NCI-H128 (cell line): ENCODE measurements at regions not wholly inside any gene's neighbourhood (a gene's known extent, or its start where the extent isn't known, plus 50 kb on each side); places are given as distances from the start of the nearest gene placed in this dataset.

ENCODE experiments used
- DNase-seq: peaks from one replicate; lab custom pipeline; 2025; ENCODE audit not compliant: unreplicated experiment; lab: John Stamatoyannopoulos, UW

DNA sequence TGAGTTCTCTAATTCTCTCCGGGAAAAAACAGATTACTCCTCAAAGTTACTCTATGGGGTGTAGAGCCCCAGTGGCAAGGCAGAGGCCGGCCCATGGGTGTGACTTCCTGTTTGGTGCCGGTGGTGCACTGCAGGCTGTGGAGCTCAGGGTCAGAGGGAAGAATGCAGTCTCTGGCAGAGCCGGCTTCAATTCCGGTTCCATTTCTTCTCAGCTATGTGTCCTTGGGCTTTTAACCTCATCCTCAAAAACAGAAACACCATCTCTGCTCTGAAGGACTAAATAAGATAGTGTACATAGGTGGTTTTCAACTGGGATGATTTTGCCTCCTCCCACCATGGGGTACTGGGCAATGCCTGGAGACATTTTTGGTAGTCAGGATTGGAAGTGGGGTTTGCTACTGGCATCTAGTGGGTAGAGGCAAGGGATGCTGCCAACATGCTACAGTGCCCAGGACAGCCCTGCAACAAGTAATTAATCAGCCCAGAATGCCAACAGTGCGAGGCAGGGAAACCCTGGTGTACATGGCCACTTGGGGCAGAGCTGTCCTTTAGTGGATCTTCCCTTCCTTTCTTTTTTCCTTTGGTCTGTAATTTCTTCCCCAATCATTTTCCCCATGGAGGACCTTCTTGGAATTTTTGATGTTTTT is 81.2 kb downstream of the INSIG2 start:
- DNase-seq = no peak

DNA sequence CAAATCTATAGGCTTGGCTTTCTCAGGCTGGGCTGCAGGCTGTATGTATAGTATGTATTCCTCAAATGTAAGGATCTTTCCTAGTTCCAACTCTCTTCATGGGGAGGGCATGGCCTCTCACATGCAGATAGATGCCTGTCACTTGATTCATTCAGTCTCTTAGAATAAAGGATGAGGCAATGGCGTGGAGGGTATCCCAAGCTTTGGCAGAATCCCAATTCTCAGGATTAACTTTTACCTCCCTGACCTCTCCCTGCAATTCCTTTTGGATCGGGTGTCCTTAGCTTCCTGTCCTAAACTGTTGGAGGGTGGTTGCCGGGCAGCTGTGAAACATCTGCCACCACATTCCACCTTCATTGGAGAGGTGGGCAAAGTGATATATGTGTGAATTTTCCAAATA is 80.3 kb downstream of the INSIG2 start:
- no peak for DNase-seq

DNA sequence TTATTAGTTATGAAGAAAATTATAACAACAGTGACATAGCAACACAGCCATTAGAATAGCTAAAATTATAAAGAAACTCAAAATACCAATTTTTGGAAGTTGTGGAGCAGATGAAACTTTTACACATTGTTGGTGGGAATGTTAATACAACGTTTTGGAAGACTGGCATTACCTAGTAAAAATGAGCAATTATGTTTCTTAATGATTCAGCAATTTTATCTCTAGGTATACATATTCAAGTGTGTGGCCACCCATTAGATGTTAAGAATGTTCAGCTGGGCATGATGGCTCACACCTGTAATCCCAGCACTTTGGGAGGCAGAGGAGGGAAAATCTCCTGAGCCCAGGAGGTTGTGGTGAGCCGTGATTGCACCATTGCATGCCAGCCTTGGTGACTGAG is 78.8 kb downstream of the INSIG2 start:
- no peak for DNase-seq

DNA sequence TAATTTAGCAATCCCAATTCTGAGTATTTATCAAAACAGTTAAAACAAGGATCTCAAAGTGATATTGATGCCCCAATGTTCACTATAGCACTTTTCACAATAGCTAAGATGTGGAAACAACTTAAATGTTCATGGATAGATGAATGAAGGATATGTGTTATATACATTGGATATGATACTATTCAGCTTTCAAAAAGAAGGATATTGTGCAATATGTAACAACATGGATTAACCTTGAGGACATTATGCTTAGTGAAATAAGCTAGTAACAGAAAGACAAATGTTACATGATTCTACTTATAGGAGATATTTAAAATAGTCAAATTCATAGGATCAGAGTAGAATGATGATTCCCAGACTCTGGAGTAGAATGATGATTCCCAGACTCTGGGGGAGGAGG is 78.0 kb downstream of the INSIG2 start:
- DNase-seq = no peak

DNA sequence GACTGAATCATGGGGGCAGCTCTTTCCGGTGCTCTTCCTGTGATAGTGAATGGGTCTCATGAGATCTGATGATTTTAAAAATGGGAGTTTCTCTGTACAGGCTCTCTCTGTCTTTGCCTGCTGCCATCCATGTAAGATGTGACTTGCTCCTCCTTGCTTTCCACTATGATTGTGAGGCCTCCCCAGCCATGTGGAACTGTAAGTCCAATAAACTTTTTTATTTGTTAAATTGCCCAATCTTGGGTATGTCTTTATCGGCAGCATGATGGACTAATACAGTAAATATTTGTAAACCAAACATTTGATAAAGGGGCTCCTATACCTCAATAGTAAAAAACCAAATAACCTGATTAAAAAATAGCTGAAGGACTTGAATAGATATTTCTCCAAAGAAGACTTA is 77.3 kb downstream of the INSIG2 start:
- DNase-seq = no peak
